ENCODE measurements at regions not wholly inside any gene's neighbourhood (a gene's known extent, or its start where the extent isn't known, plus 50 kb on each side); places are given as distances from the start of the nearest gene placed in this dataset.
"Not testable (repeated sequence)": the region's sequence is repeated elsewhere in the genome, so short reads cannot be mapped to it uniquely, and the experiment has no call there.

GRCh38 chr22:22717664-22718063, 73.2 kb downstream of the GGTLC2 start:
- no peak for DNase-seq

- DNase-seq: peak; percentile 23
Observed at GRCh38 chr22:22720201-22720723, 75.8 kb downstream of the GGTLC2 start.

GRCh38 chr22:22720724-22721261, 76.4 kb downstream of the GGTLC2 start:
- DNase-seq: no peak

- DNase-seq: no peak
Observed at GRCh38 chr22:22721681-22722354, 77.4 kb downstream of the GGTLC2 start.

- DNase-seq: no peak
Observed at GRCh38 chr22:22728382-22728781, 84.0 kb downstream of the GGTLC2 start.

- no peak for DNase-seq
Observed at GRCh38 chr22:22730655-22731373, 86.4 kb downstream of the GGTLC2 start.

- DNase-seq: no peak
Observed at GRCh38 chr22:22731374-22731676, 86.9 kb downstream of the GGTLC2 start.

GRCh38 chr22:22733006-22733405, 88.6 kb downstream of the GGTLC2 start:
- not testable (repeated sequence) for DNase-seq

GRCh38 chr22:22733881-22734373, 89.5 kb downstream of the GGTLC2 start:
- DNase-seq: no peak

GRCh38 chr22:22734395-22735272, 90.2 kb downstream of the GGTLC2 start:
- not testable (repeated sequence) for DNase-seq

GRCh38 chr22:22735276-22735675, 90.9 kb downstream of the GGTLC2 start:
- not testable (repeated sequence) for DNase-seq

GRCh38 chr22:22735695-22736611, 91.5 kb downstream of the GGTLC2 start:
- DNase-seq: no peak

GRCh38 chr22:22737590-22737989, 93.2 kb downstream of the GGTLC2 start:
- DNase-seq: no peak

GRCh38 chr22:22738959-22739585, 94.7 kb downstream of the GGTLC2 start:
- no peak for DNase-seq

GRCh38 chr22:22740560-22741276, 96.3 kb downstream of the GGTLC2 start:
- DNase-seq: no peak

- DNase-seq: no peak
Observed at GRCh38 chr22:22741843-22742242, 97.4 kb downstream of the GGTLC2 start.

- no peak for DNase-seq
Observed at GRCh38 chr22:22742641-22743040, 98.2 kb downstream of the GGTLC2 start.

GRCh38 chr22:22743128-22743760, 98.8 kb downstream of the GGTLC2 start:
- DNase-seq: no peak

- DNase-seq: no peak
Observed at GRCh38 chr22:22744412-22745224, 100.2 kb downstream of the GGTLC2 start.

All from NCI-H1694 (cell line).